ENCODE measurements at regions not wholly inside any gene's neighbourhood (a gene's known extent, or its start where the extent isn't known, plus 50 kb on each side); places are given as distances from the start of the nearest gene placed in this dataset.

GRCh38 chr17:59485015-59485414 lies 80.4 kb upstream of the DHX40 start:
- DNase-seq (ENCODE audit: low read depth): no peak
- no peak overlapping the region for H3K4me3 ChIP-seq (ENCODE audit: low read length)
- no peak for TF ChIP-seq CTCF (IDR thresholded peaks at IDR 0.05; ENCODE audit: insufficient read depth, low read depth, low read length, missing control alignments)

DNA sequence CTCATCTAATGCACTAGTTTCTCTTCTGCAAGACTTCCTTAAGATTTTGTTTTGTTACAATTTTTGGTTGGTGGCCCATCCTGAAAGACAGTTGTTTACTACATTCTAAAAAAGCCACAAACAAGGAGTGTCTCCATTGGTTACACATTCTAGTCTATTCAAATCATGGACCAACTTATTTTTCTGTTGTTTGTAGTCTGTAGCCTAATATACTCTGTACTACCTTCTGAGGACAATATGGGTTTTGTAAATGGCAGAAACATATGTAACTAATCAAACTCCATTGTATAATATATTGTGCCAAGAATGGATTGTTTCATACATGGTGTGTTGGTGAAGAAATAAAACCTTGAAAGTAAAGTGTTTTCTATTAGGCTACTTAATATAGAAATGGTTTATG lies 79.5 kb upstream of the DHX40 start:
- DNase-seq (ENCODE audit: low read depth): no peak
- H3K4me3 ChIP-seq (ENCODE audit: low read length): no peak overlapping the region
- no peak for TF ChIP-seq CTCF (IDR thresholded peaks at IDR 0.05; ENCODE audit: insufficient read depth, low read depth, low read length, missing control alignments)

GRCh38 chr17:59487161-59487873 lies 78.1 kb upstream of the DHX40 start:
- TF ChIP-seq CTCF (IDR thresholded peaks at IDR 0.05; ENCODE audit: insufficient read depth, low read depth, low read length, missing control alignments): no peak
- H3K4me3 ChIP-seq (ENCODE audit: low read length): no peak overlapping the region
- DNase-seq (ENCODE audit: low read depth): no peak

- DNase-seq (ENCODE audit: low read depth): no peak
- no peak for TF ChIP-seq CTCF (IDR thresholded peaks at IDR 0.05; ENCODE audit: insufficient read depth, low read depth, low read length, missing control alignments)
Observed at GRCh38 chr17:59488805-59489204, 76.6 kb upstream of the DHX40 start.

DNA sequence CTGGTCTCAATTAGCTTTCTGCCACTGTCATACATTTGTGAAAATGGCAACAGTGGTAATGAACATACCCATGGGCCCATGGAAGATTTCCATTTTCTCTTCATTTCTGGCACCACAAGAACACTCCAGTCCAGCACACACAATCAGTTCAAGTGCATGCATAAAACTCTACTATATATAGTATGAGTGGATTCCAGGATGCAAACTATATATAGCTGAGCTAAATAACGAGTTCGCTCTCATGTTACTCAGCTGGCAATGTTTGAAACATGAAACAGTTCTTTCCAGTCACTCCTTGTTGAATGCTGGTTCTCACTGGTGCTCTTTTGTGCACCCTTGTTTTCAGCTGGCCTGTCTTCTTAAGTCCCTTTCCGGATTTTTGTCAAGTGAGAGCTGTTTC lies 75.2 kb upstream of the DHX40 start:
- no peak overlapping the region for H3K4me3 ChIP-seq (ENCODE audit: low read length)
- no peak for DNase-seq (ENCODE audit: low read depth)
- TF ChIP-seq CTCF (IDR thresholded peaks at IDR 0.05; ENCODE audit: insufficient read depth, low read depth, low read length, missing control alignments): no peak

More at GRCh38 chr17:59488805-59489204, 76.6 kb upstream of the DHX40 start:
- no peak overlapping the region for H3K4me3 ChIP-seq (ENCODE audit: low read length)

DNA sequence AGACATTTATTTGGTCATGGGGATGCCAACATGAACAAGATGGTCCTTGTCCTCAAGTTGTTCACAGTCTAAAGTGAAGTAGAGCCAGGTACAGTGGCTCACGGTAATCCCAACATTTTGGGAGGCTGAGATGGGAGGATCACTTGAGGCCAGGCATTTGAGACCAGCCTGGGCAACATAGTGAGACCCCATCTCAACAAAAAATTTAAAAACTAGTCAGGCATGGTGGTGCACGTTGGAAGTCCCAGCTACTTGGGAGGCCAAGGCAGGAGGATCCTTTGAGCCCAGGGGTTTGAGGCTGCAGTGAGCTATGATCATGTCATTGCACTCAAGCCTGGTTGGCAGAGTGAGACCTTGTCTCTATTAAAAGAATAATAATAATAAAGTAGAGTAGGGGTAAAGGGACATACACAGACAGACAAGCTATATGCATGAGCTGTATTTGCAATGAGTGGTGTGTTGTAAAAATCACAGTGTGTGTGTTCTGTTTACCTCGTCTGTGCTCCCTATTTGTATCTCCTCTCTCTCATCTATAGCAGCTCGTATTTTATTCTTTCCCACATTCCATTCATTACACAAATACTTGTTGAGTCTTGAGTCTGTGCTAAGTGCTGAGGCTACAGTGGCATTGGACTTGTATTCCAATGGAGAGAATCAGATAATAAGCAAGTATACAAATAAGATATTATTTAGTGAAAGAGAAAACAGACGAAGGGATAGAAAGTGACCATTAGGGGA lies 73.9 kb upstream of the DHX40 start:
- H3K4me3 ChIP-seq (ENCODE audit: low read length): no peak overlapping the region
- DNase-seq (ENCODE audit: low read depth): no peak
- no peak for TF ChIP-seq CTCF (IDR thresholded peaks at IDR 0.05; ENCODE audit: insufficient read depth, low read depth, low read length, missing control alignments)
